GM23338 (cell line): ENCODE measurements at regions not wholly inside any gene's neighbourhood (a gene's known extent, or its start where the extent isn't known, plus 50 kb on each side); places are given as distances from the start of the nearest gene placed in this dataset.

Experiments used
- EZH2 ChIP-seq: fragments of 200-600 bp; sonication (generic); IDR thresholded peaks from one replicate; pipeline ENCODE4 v1.8.0; 2017; ENCODE audit warnings: antibody characterized with exemption, mild to moderate bottlenecking, low read depth; ENCODE audit not compliant: unreplicated experiment
- EZH2phosphoT487 ChIP-seq: fragments of 200-600 bp; sonication (generic); IDR thresholded peaks from one replicate; pipeline ENCODE4 v1.8.1; 2018; ENCODE audit warnings: antibody characterized with exemption; ENCODE audit not compliant: unreplicated experiment
- NANOG ChIP-seq: IDR thresholded peaks from 2 replicates; pipeline ENCODE4 v1.6.1; 2016; ENCODE audit warnings: antibody characterized with exemption, borderline replicate concordance
- POLR2AphosphoS5 ChIP-seq: IDR thresholded peaks from 2 replicates; pipeline ENCODE4 v1.6.1; 2016; ENCODE audit warnings: antibody characterized with exemption, low read depth
- STAT1 ChIP-seq: IDR thresholded peaks from one replicate; pipeline ENCODE4 v1.6.1; 2016; ENCODE audit warnings: antibody characterized with exemption; ENCODE audit not compliant: unreplicated experiment
- ZNF114 ChIP-seq: fragments of 250-450 bp; sonication (Bioruptor Pico); IDR thresholded peaks from 2 replicates; pipeline ENCODE4 v1.5.0; 2020; ENCODE audit warnings: mild to moderate bottlenecking, moderate library complexity
- ZNF331 ChIP-seq: fragments of 250-450 bp; sonication (Bioruptor Pico); IDR thresholded peaks from 2 replicates; pipeline ENCODE4 v1.5.0; 2020; ENCODE audit warnings: low read depth, mild to moderate bottlenecking, moderate library complexity
- TF ChIP-seq, protein P1 (sequence below): fragments of 250-450 bp; sonication (Bioruptor Pico); IDR thresholded peaks from 2 replicates; pipeline ENCODE4 v1.5.0; 2020; ENCODE audit warnings: mild to moderate bottlenecking, moderate library complexity
- TF ChIP-seq, protein P2 (sequence below), 2 experiments: fragments of 200-600 bp in 1 of 2; sonication (generic) in 1 of 2; conservative IDR thresholded peaks; 2 replicates each; pipeline versions ENCODE4 v1.5.1 to v1.6.1; 2016 to 2017; ENCODE audit warnings: antibody characterized with exemption in 2 of 2, low read depth in 2 of 2, mild to moderate bottlenecking in 2 of 2, moderate library complexity in 1 of 2

DNA sequence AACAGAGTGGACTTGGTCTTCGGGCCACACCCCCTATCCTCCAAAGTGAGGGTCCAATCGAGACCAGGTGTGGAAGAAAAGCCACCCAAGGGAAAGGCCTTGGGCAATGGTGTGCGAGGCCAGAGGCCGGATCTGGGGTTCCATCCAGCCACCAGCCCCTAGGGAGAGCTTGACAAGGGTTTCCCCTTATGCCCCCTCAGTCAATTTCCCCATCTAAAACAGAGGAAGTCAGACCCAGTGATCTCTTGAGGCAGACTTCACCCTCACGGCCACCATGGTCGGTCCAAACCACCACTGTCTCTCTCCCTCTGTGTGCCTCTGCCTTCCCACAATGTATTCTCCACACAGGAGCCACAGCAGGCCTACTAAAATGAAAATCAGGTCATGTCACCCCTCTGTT lies 82.9 kb downstream of the C5orf15 start (continued):
- TF ChIP-seq, protein P1, sequence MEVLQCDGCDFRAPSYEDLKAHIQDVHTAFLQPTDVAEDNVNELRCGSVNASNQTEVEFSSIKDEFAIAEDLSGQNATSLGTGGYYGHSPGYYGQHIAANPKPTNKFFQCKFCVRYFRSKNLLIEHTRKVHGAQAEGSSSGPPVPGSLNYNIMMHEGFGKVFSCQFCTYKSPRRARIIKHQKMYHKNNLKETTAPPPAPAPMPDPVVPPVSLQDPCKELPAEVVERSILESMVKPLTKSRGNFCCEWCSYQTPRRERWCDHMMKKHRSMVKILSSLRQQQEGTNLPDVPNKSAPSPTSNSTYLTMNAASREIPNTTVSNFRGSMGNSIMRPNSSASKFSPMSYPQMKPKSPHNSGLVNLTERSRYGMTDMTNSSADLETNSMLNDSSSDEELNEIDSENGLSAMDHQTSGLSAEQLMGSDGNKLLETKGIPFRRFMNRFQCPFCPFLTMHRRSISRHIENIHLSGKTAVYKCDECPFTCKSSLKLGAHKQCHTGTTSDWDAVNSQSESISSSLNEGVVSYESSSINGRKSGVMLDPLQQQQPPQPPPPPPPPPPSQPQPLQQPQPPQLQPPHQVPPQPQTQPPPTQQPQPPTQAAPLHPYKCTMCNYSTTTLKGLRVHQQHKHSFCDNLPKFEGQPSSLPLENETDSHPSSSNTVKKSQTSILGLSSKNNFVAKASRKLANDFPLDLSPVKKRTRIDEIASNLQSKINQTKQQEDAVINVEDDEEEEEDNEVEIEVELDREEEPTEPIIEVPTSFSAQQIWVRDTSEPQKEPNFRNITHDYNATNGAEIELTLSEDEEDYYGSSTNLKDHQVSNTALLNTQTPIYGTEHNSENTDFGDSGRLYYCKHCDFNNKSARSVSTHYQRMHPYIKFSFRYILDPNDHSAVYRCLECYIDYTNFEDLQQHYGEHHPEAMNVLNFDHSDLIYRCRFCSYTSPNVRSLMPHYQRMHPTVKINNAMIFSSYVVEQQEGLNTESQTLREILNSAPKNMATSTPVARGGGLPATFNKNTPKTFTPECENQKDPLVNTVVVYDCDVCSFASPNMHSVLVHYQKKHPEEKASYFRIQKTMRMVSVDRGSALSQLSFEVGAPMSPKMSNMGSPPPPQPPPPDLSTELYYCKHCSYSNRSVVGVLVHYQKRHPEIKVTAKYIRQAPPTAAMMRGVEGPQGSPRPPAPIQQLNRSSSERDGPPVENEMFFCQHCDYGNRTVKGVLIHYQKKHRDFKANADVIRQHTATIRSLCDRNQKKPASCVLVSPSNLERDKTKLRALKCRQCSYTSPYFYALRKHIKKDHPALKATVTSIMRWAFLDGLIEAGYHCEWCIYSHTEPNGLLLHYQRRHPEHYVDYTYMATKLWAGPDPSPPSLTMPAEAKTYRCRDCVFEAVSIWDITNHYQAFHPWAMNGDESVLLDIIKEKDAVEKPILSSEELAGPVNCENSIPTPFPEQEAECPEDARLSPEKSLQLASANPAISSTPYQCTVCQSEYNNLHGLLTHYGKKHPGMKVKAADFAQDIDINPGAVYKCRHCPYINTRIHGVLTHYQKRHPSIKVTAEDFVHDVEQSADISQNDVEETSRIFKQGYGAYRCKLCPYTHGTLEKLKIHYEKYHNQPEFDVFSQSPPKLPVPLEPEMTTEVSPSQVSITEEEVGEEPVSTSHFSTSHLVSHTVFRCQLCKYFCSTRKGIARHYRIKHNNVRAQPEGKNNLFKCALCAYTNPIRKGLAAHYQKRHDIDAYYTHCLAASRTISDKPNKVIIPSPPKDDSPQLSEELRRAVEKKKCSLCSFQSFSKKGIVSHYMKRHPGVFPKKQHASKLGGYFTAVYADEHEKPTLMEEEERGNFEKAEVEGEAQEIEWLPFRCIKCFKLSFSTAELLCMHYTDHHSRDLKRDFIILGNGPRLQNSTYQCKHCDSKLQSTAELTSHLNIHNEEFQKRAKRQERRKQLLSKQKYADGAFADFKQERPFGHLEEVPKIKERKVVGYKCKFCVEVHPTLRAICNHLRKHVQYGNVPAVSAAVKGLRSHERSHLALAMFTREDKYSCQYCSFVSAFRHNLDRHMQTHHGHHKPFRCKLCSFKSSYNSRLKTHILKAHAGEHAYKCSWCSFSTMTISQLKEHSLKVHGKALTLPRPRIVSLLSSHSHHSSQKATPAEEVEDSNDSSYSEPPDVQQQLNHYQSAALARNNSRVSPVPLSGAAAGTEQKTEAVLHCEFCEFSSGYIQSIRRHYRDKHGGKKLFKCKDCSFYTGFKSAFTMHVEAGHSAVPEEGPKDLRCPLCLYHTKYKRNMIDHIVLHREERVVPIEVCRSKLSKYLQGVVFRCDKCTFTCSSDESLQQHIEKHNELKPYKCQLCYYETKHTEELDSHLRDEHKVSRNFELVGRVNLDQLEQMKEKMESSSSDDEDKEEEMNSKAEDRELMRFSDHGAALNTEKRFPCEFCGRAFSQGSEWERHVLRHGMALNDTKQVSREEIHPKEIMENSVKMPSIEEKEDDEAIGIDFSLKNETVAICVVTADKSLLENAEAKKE (CRISPR knock-in tag), result no peak
- TF ChIP-seq EZH2 (no peak), ZNF331 (CRISPR knock-in tag) (no peak), STAT1 (no peak), ZNF114 (CRISPR knock-in tag) (no peak), NANOG (no peak), EZH2phosphoT487 (no peak), POLR2AphosphoS5 (no peak)
- TF ChIP-seq, protein P2, sequence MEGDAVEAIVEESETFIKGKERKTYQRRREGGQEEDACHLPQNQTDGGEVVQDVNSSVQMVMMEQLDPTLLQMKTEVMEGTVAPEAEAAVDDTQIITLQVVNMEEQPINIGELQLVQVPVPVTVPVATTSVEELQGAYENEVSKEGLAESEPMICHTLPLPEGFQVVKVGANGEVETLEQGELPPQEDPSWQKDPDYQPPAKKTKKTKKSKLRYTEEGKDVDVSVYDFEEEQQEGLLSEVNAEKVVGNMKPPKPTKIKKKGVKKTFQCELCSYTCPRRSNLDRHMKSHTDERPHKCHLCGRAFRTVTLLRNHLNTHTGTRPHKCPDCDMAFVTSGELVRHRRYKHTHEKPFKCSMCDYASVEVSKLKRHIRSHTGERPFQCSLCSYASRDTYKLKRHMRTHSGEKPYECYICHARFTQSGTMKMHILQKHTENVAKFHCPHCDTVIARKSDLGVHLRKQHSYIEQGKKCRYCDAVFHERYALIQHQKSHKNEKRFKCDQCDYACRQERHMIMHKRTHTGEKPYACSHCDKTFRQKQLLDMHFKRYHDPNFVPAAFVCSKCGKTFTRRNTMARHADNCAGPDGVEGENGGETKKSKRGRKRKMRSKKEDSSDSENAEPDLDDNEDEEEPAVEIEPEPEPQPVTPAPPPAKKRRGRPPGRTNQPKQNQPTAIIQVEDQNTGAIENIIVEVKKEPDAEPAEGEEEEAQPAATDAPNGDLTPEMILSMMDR (conservative IDR thresholded peaks at IDR 0.05; ENCODE audit: low read depth in 2 of 2), result no peak
